GM12865 (cell line): ENCODE measurements at regions not wholly inside any gene's neighbourhood (a gene's known extent, or its start where the extent isn't known, plus 50 kb on each side); places are given as distances from the start of the nearest gene placed in this dataset.

Experiments used
- DNase-seq: peaks from one replicate; pipeline ENCODE4 v3.0.0; 2010; ENCODE audit warnings: low read depth
- H3K4me3 ChIP-seq: 2 replicates; pipeline ENCODE4 v1.5.1; 2011; ENCODE audit warnings: mild to moderate bottlenecking, low read depth, low read length, control low read depth
- CTCF ChIP-seq: IDR thresholded peaks from 2 replicates; pipeline ENCODE4 v1.5.1; 2011; ENCODE audit warnings: low read length, control low read depth, low read depth, inconsistent platforms; ENCODE audit not compliant: insufficient read depth; ENCODE audit errors: missing control alignments

- TF ChIP-seq CTCF = no peak
- H3K4me3 ChIP-seq = no peak overlapping the region
- no peak for DNase-seq
Observed at GRCh38 chr9:115494393-115494792, 376.4 kb upstream of the TNC start.

GRCh38 chr9:115495052-115495635 is 377.2 kb upstream of the TNC start:
- no peak for TF ChIP-seq CTCF
- DNase-seq = no peak
- H3K4me3 ChIP-seq = no peak overlapping the region

- DNase-seq = no peak
- TF ChIP-seq CTCF = no peak
- no peak overlapping the region for H3K4me3 ChIP-seq
Observed at GRCh38 chr9:115495836-115496235, 377.9 kb upstream of the TNC start.

- TF ChIP-seq CTCF = no peak
- no peak for DNase-seq
- H3K4me3 ChIP-seq = no peak overlapping the region
Observed at GRCh38 chr9:115498303-115498702, 380.3 kb upstream of the TNC start.

- no peak for TF ChIP-seq CTCF
- H3K4me3 ChIP-seq = no peak overlapping the region
- DNase-seq = no peak
Observed at GRCh38 chr9:115507148-115507547, 389.2 kb upstream of the TNC start.

- no peak overlapping the region for H3K4me3 ChIP-seq
- no peak for DNase-seq
- no peak for TF ChIP-seq CTCF
Observed at GRCh38 chr9:115513148-115513547, 395.2 kb upstream of the TNC start.

GRCh38 chr9:115514454-115514853 is 396.5 kb upstream of the TNC start:
- TF ChIP-seq CTCF = no peak
- H3K4me3 ChIP-seq = no peak overlapping the region
- DNase-seq = no peak
